DND-41 (cell line): ENCODE measurements at regions not wholly inside any gene's neighbourhood (a gene's known extent, or its start where the extent isn't known, plus 50 kb on each side); places are given as distances from the start of the nearest gene placed in this dataset.

Experiments
- EZH2 ChIP-seq: IDR thresholded peaks from 3 replicates; pipeline ENCODE4 v1.6.1; 2012; ENCODE audit warnings: borderline replicate concordance, low read depth, mild to moderate bottlenecking, moderate library complexity, low read length, inconsistent platforms; ENCODE audit not compliant: severe bottlenecking
- TF ChIP-seq, protein P1 (sequence below): IDR thresholded peaks from 2 replicates; pipeline ENCODE4 v1.5.1; 2012; ENCODE audit warnings: borderline replicate concordance, low read length, moderate library complexity, mild to moderate bottlenecking; ENCODE audit not compliant: poor library complexity, severe bottlenecking; ENCODE audit errors: extremely low read depth

DNA sequence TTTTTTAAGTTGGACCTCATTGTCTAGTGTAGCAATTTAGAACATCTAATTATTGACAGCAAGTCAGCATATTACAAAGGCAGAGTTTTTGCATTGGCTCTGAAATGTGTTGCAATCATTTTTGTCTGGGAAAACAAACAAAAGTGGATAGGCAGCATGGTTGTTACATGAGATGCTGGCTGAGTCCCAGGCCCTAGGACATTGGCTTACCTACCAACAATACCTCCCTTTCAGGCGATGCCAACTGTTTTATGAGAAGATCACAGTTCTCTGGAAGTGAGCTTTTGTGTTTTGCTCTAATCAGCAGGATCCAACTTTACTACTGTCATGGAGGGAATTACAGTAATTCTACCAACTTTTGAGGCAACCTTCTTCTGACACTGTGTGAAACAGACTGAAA, 71.5 kb upstream of the CXADR start:
- TF ChIP-seq, protein P1, sequence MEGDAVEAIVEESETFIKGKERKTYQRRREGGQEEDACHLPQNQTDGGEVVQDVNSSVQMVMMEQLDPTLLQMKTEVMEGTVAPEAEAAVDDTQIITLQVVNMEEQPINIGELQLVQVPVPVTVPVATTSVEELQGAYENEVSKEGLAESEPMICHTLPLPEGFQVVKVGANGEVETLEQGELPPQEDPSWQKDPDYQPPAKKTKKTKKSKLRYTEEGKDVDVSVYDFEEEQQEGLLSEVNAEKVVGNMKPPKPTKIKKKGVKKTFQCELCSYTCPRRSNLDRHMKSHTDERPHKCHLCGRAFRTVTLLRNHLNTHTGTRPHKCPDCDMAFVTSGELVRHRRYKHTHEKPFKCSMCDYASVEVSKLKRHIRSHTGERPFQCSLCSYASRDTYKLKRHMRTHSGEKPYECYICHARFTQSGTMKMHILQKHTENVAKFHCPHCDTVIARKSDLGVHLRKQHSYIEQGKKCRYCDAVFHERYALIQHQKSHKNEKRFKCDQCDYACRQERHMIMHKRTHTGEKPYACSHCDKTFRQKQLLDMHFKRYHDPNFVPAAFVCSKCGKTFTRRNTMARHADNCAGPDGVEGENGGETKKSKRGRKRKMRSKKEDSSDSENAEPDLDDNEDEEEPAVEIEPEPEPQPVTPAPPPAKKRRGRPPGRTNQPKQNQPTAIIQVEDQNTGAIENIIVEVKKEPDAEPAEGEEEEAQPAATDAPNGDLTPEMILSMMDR, result no peak
- TF ChIP-seq EZH2, result no peak
